ENCODE measurements at regions not wholly inside any gene's neighbourhood (a gene's known extent, or its start where the extent isn't known, plus 50 kb on each side); places are given as distances from the start of the nearest gene placed in this dataset.

- no peak overlapping the region for H3K27ac ChIP-seq (ENCODE audit: low read depth in 1 of 2, low read length in 1 of 2)
- no peaks in the 10 kb centered on the region for H3K4me1 ChIP-seq (ENCODE audit: control insufficient read depth in 2 of 2, insufficient read depth in 2 of 2, low read length in 2 of 2)
- no peaks in the 10 kb centered on the region for H3K36me3 ChIP-seq (ENCODE audit: control insufficient read depth in 2 of 2, insufficient read depth in 2 of 2, low read length in 1 of 2)
- WGBS = 96% methylated on average over 11 of the region's 11 CpGs
- no peaks in the 10 kb centered on the region for H3K27me3 ChIP-seq (ENCODE audit: control insufficient read depth in 2 of 2, insufficient read depth in 1 of 2, low read length in 1 of 2)
- no peak for DNase-seq (ENCODE audit: low read depth in 6 of 9, low spot score in 9 of 9)
- peaks cover 0 to 4% of the 10 kb centered on the region in 2 donors for H3K9me3 ChIP-seq (ENCODE audit: control insufficient read depth in 2 of 2, insufficient read depth in 1 of 2, low read length in 1 of 2)
- no peak overlapping the region for H3K4me3 ChIP-seq (ENCODE audit: low read length in 2 of 2)
Measured at GRCh38 chr2:5587766-5588165, 104.4 kb upstream of the SOX11 start.

- DNase-seq (ENCODE audit: low read depth in 6 of 9, low spot score in 9 of 9) = no peak
- no peaks in the 10 kb centered on the region for H3K4me1 ChIP-seq (ENCODE audit: control insufficient read depth in 2 of 2, insufficient read depth in 2 of 2, low read length in 2 of 2)
- WGBS = 91% methylated on average over 1 of the region's 1 CpG
- H3K27ac ChIP-seq (ENCODE audit: low read depth in 1 of 2, low read length in 1 of 2) = no peak overlapping the region
- H3K36me3 ChIP-seq (ENCODE audit: control insufficient read depth in 2 of 2, insufficient read depth in 2 of 2, low read length in 1 of 2) = no peaks in the 10 kb centered on the region
- no peaks in the 10 kb centered on the region for H3K9me3 ChIP-seq (ENCODE audit: control insufficient read depth in 2 of 2, insufficient read depth in 1 of 2, low read length in 1 of 2)
- H3K27me3 ChIP-seq (ENCODE audit: control insufficient read depth in 2 of 2, insufficient read depth in 1 of 2, low read length in 1 of 2) = no peaks in the 10 kb centered on the region
- no peak overlapping the region for H3K4me3 ChIP-seq (ENCODE audit: low read length in 2 of 2)
Measured at GRCh38 chr2:5588601-5589000, 103.6 kb upstream of the SOX11 start.

DNA sequence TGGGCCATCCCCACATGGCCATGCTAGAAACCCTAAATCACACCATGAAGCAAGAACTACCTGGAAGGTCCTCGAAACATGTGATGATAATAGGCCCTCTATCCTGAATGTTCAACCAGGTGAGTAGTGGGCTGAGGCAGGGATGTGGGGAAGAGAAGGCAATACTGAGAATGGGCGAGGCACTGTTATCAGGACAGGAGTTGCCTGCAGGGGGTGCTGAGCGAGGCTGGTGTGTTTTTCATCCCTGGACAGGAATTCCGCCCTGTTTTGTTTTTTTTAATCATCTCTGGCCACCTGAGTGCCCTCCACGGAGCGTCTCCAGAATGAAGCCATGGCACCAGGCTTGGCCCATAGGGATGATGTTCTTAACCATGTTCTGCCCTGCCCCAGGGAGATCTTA, 103.0 kb upstream of the SOX11 start:
- H3K36me3 ChIP-seq (ENCODE audit: control insufficient read depth in 2 of 2, insufficient read depth in 2 of 2, low read length in 1 of 2) = no peaks in the 10 kb centered on the region
- H3K4me3 ChIP-seq (ENCODE audit: low read length in 2 of 2) = no peak overlapping the region
- DNase-seq (ENCODE audit: low read depth in 6 of 9, low spot score in 9 of 9) = no peak
- no peak overlapping the region for H3K27ac ChIP-seq (ENCODE audit: low read depth in 1 of 2, low read length in 1 of 2)
- 86% methylated on average over 6 of the region's 6 CpGs for WGBS
- no peaks in the 10 kb centered on the region for H3K27me3 ChIP-seq (ENCODE audit: control insufficient read depth in 2 of 2, insufficient read depth in 1 of 2, low read length in 1 of 2)
- no peaks in the 10 kb centered on the region for H3K9me3 ChIP-seq (ENCODE audit: control insufficient read depth in 2 of 2, insufficient read depth in 1 of 2, low read length in 1 of 2)
- no peaks in the 10 kb centered on the region for H3K4me1 ChIP-seq (ENCODE audit: control insufficient read depth in 2 of 2, insufficient read depth in 2 of 2, low read length in 2 of 2)

GRCh38 chr2:5590886-5591285, 101.3 kb upstream of the SOX11 start:
- H3K4me1 ChIP-seq (ENCODE audit: control insufficient read depth in 2 of 2, insufficient read depth in 2 of 2, low read length in 2 of 2) = no peaks in the 10 kb centered on the region
- DNase-seq (ENCODE audit: low read depth in 6 of 9, low spot score in 9 of 9) = no peak
- WGBS = 89% methylated on average over 6 of the region's 6 CpGs
- H3K27me3 ChIP-seq (ENCODE audit: control insufficient read depth in 2 of 2, insufficient read depth in 1 of 2, low read length in 1 of 2) = no peaks in the 10 kb centered on the region
- no peaks in the 10 kb centered on the region for H3K36me3 ChIP-seq (ENCODE audit: control insufficient read depth in 2 of 2, insufficient read depth in 2 of 2, low read length in 1 of 2)
- no peak overlapping the region for H3K4me3 ChIP-seq (ENCODE audit: low read length in 2 of 2)
- no peak overlapping the region for H3K27ac ChIP-seq (ENCODE audit: low read depth in 1 of 2, low read length in 1 of 2)
- no peaks in the 10 kb centered on the region for H3K9me3 ChIP-seq (ENCODE audit: control insufficient read depth in 2 of 2, insufficient read depth in 1 of 2, low read length in 1 of 2)

- Histone ChIP-seq H3K4me3 (ENCODE audit: low read length in 2 of 2) (no peak overlapping the region), H3K4me1 (ENCODE audit: control insufficient read depth in 2 of 2, insufficient read depth in 2 of 2, low read length in 2 of 2) (no peaks in the 10 kb centered on the region), H3K9me3 (ENCODE audit: control insufficient read depth in 2 of 2, insufficient read depth in 1 of 2, low read length in 1 of 2) (no peaks in the 10 kb centered on the region), H3K27me3 (ENCODE audit: control insufficient read depth in 2 of 2, insufficient read depth in 1 of 2, low read length in 1 of 2) (no peaks in the 10 kb centered on the region), H3K27ac (ENCODE audit: low read depth in 1 of 2, low read length in 1 of 2) (no peak overlapping the region), H3K36me3 (ENCODE audit: control insufficient read depth in 2 of 2, insufficient read depth in 2 of 2, low read length in 1 of 2) (no peaks in the 10 kb centered on the region)
- 92% methylated on average over 3 of the region's 3 CpGs for WGBS
- DNase-seq (ENCODE audit: low read depth in 6 of 9, low spot score in 9 of 9) = no peak
Measured at GRCh38 chr2:5592916-5593315, 99.3 kb upstream of the SOX11 start.

DNA sequence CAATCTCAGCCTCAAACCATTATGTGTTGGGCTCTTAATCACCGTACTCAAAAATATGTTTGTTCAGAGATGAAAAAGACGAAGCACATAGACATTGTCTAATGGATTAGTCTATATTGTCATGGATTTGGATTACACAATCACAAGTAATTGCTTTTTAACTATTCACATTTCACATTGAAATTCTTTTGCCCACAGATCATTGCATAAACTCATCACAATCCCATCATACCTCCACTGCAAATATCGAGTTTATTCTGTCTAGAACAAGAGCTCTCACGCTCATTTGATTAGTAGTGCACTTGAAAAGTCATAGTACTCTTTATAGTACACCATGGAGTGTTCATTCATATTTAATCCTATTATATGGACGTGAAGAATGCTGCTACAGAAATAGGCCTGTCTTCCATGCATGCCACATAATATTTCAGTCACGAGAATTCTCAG, 97.9 kb upstream of the SOX11 start:
- DNase-seq (ENCODE audit: low read depth in 6 of 9, low spot score in 9 of 9) = no peak
- WGBS = 90% methylated on average over 6 of the region's 6 CpGs

GRCh38 chr2:5596868-5597267, 95.3 kb upstream of the SOX11 start:
- H3K27ac ChIP-seq (ENCODE audit: low read depth in 1 of 2, low read length in 1 of 2) = no peak overlapping the region
- H3K36me3 ChIP-seq (ENCODE audit: control insufficient read depth in 2 of 2, insufficient read depth in 2 of 2, low read length in 1 of 2) = no peaks in the 10 kb centered on the region
- DNase-seq (ENCODE audit: low read depth in 6 of 9, low spot score in 9 of 9) = no peak
- H3K9me3 ChIP-seq (ENCODE audit: control insufficient read depth in 2 of 2, insufficient read depth in 1 of 2, low read length in 1 of 2) = no peaks in the 10 kb centered on the region
- no peaks in the 10 kb centered on the region for H3K4me1 ChIP-seq (ENCODE audit: control insufficient read depth in 2 of 2, insufficient read depth in 2 of 2, low read length in 2 of 2)
- H3K27me3 ChIP-seq (ENCODE audit: control insufficient read depth in 2 of 2, insufficient read depth in 1 of 2, low read length in 1 of 2) = no peaks in the 10 kb centered on the region
- no peak overlapping the region for H3K4me3 ChIP-seq (ENCODE audit: low read length in 2 of 2)

More for the DNA sequence above, 97.9 kb upstream of the SOX11 start:
- Histone ChIP-seq H3K4me1 (ENCODE audit: control insufficient read depth in 2 of 2, insufficient read depth in 2 of 2, low read length in 2 of 2) (no peaks in the 10 kb centered on the region), H3K9me3 (ENCODE audit: control insufficient read depth in 2 of 2, insufficient read depth in 1 of 2, low read length in 1 of 2) (no peaks in the 10 kb centered on the region), H3K27me3 (ENCODE audit: control insufficient read depth in 2 of 2, insufficient read depth in 1 of 2, low read length in 1 of 2) (no peaks in the 10 kb centered on the region), H3K36me3 (ENCODE audit: control insufficient read depth in 2 of 2, insufficient read depth in 2 of 2, low read length in 1 of 2) (no peaks in the 10 kb centered on the region), H3K27ac (ENCODE audit: low read depth in 1 of 2, low read length in 1 of 2) (no peak overlapping the region), H3K4me3 (ENCODE audit: low read length in 2 of 2) (no peak overlapping the region)

DNA sequence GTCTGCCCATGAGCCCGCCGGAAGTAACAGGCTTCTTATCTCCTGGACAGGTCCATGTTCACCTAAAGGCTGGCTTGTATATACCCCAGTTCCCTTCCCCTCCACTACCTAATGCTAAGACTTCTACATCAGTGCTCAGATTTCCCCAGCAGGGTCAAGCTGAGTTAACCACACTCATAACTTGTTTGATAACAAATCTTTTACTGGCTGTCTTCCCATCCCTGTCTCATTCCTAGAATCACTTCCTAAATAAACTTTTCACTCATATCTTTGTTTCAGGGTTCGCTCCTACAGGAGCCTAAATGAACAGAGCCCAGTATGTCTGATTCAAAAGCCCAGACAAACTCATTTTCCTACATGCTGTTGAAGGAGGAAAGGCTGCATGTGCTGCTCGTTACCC, 94.0 kb upstream of the SOX11 start:
- no peaks in the 10 kb centered on the region for H3K36me3 ChIP-seq (ENCODE audit: control insufficient read depth in 2 of 2, insufficient read depth in 2 of 2, low read length in 1 of 2)
- H3K4me1 ChIP-seq (ENCODE audit: control insufficient read depth in 2 of 2, insufficient read depth in 2 of 2, low read length in 2 of 2) = no peaks in the 10 kb centered on the region
- WGBS = 89% methylated on average over 4 of the region's 4 CpGs
- H3K9me3 ChIP-seq (ENCODE audit: control insufficient read depth in 2 of 2, insufficient read depth in 1 of 2, low read length in 1 of 2) = no peaks in the 10 kb centered on the region
- H3K27me3 ChIP-seq (ENCODE audit: control insufficient read depth in 2 of 2, insufficient read depth in 1 of 2, low read length in 1 of 2) = no peaks in the 10 kb centered on the region
- DNase-seq (ENCODE audit: low read depth in 6 of 9, low spot score in 9 of 9) = no peak
- H3K27ac ChIP-seq (ENCODE audit: low read depth in 1 of 2, low read length in 1 of 2) = no peak overlapping the region
- H3K4me3 ChIP-seq (ENCODE audit: low read length in 2 of 2) = no peak overlapping the region

GRCh38 chr2:5609201-5609600, 83.0 kb upstream of the SOX11 start:
- no peak for DNase-seq (ENCODE audit: low read depth in 6 of 9, low spot score in 9 of 9)
- no peak overlapping the region for H3K27ac ChIP-seq (ENCODE audit: low read depth in 1 of 2, low read length in 1 of 2)
- H3K36me3 ChIP-seq (ENCODE audit: control insufficient read depth in 2 of 2, insufficient read depth in 2 of 2, low read length in 1 of 2) = no peaks in the 10 kb centered on the region
- H3K4me1 ChIP-seq (ENCODE audit: control insufficient read depth in 2 of 2, insufficient read depth in 2 of 2, low read length in 2 of 2) = no peaks in the 10 kb centered on the region
- H3K27me3 ChIP-seq (ENCODE audit: control insufficient read depth in 2 of 2, insufficient read depth in 1 of 2, low read length in 1 of 2) = no peaks in the 10 kb centered on the region
- WGBS = 36% methylated on average over 3 of the region's 3 CpGs
- H3K4me3 ChIP-seq (ENCODE audit: low read length in 2 of 2) = no peak overlapping the region
- H3K9me3 ChIP-seq (ENCODE audit: control insufficient read depth in 2 of 2, insufficient read depth in 1 of 2, low read length in 1 of 2) = no peaks in the 10 kb centered on the region

DNA sequence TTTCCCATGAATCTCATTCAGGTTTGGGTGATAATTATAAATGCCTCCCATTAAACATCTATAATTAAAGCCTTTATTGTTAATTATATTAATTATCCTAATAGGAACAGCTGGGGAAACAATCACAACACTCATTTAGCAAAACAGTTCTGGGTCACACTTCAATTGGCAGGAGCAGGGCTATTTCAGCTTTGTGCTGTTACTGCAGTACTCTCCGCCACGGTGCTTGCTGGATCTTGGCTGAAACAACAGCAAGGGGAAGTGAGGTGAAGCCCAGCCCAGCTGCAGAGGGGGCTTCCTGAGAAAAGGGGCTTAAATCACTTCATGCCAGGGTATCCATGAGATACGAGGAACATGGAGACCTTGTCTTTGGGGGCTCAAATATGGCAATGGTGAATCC, 79.5 kb upstream of the SOX11 start:
- H3K36me3 ChIP-seq (ENCODE audit: control insufficient read depth in 2 of 2, insufficient read depth in 2 of 2, low read length in 1 of 2) = no peaks in the 10 kb centered on the region
- H3K4me3 ChIP-seq (ENCODE audit: low read length in 2 of 2) = no peak overlapping the region
- no peaks in the 10 kb centered on the region for H3K27me3 ChIP-seq (ENCODE audit: control insufficient read depth in 2 of 2, insufficient read depth in 1 of 2, low read length in 1 of 2)
- no peaks in the 10 kb centered on the region for H3K4me1 ChIP-seq (ENCODE audit: control insufficient read depth in 2 of 2, insufficient read depth in 2 of 2, low read length in 2 of 2)
- DNase-seq (ENCODE audit: low read depth in 6 of 9, low spot score in 9 of 9) = no peak
- H3K27ac ChIP-seq (ENCODE audit: low read depth in 1 of 2, low read length in 1 of 2) = no peak overlapping the region
- 68% methylated on average over 3 of the region's 3 CpGs for WGBS
- no peaks in the 10 kb centered on the region for H3K9me3 ChIP-seq (ENCODE audit: control insufficient read depth in 2 of 2, insufficient read depth in 1 of 2, low read length in 1 of 2)
